Activated T-helper 17 cell treated with anti-CD3 and anti-CD28 coated beads, Interleukin-2, amount 50 U/mL, for 72 hours (primary cell): ENCODE measurements at regions not wholly inside any gene's neighbourhood (a gene's known extent, or its start where the extent isn't known, plus 50 kb on each side); places are given as distances from the start of the nearest gene placed in this dataset.
"Not testable (repeated sequence)": the region's sequence is repeated elsewhere in the genome, so short reads cannot be mapped to it uniquely, and the experiment has no call there.

ENCODE experiments used
- ATAC-seq: fragments of 150-1000 bp; cut with Tn5 transposase; replicated peaks from 2 replicates; pipeline ENCODE4 v1.10.0; 2021; ENCODE audit warnings: mild to moderate bottlenecking, moderate library complexity
- H3K27ac Mint-ChIP-seq: one replicate; pipeline ENCODE4 v1.8.0; 2022; ENCODE audit warnings: mixed read lengths
- H3K27me3 Mint-ChIP-seq: one replicate; pipeline ENCODE4 v1.8.0; 2022; ENCODE audit warnings: mixed read lengths
- H3K36me3 Mint-ChIP-seq: one replicate; pipeline ENCODE4 v1.8.0; 2022; ENCODE audit warnings: low read depth, mild to moderate bottlenecking, mixed read lengths
- H3K4me1 Mint-ChIP-seq: one replicate; pipeline ENCODE4 v1.8.0; 2022; ENCODE audit warnings: mixed read lengths
- H3K4me3 Mint-ChIP-seq: one replicate; pipeline ENCODE4 v1.8.0; 2022; ENCODE audit warnings: mild to moderate bottlenecking, mixed read lengths
- H3K9me3 Mint-ChIP-seq: one replicate; pipeline ENCODE4 v1.8.0; 2022; ENCODE audit warnings: mixed read lengths

- Mint-ChIP-seq H3K27ac (no peak overlapping the region), H3K4me3 (no peak overlapping the region), H3K4me1 (peaks cover 4% of the 10 kb centered on the region), H3K27me3 (peaks cover 12% of the 10 kb centered on the region), H3K9me3 (no peaks in the 10 kb centered on the region), H3K36me3 (no peaks in the 10 kb centered on the region)
- ATAC-seq, result no peak
Observed at GRCh38 chr15:66880380-66881155, 178.5 kb downstream of the SMAD6 start.

- H3K9me3 Mint-ChIP-seq, result no peaks in the 10 kb centered on the region
- peaks cover 12% of the 10 kb centered on the region for H3K27me3 Mint-ChIP-seq
- no peak overlapping the region for H3K27ac Mint-ChIP-seq
- no peak for ATAC-seq
- no peaks in the 10 kb centered on the region for H3K36me3 Mint-ChIP-seq
- no peak overlapping the region for H3K4me3 Mint-ChIP-seq
- peaks cover 4% of the 10 kb centered on the region for H3K4me1 Mint-ChIP-seq
Observed at GRCh38 chr15:66881173-66881905, 179.3 kb downstream of the SMAD6 start.

- Mint-ChIP-seq H3K27ac (no peak overlapping the region), H3K4me1 (peaks cover 4% of the 10 kb centered on the region), H3K27me3 (peaks cover 12% of the 10 kb centered on the region), H3K36me3 (no peaks in the 10 kb centered on the region), H3K4me3 (no peak overlapping the region), H3K9me3 (no peaks in the 10 kb centered on the region)
- ATAC-seq, result no peak
Observed at GRCh38 chr15:66882251-66883020, 180.4 kb downstream of the SMAD6 start.

GRCh38 chr15:66883284-66883911 is 181.4 kb downstream of the SMAD6 start:
- Mint-ChIP-seq H3K4me3 (no peak overlapping the region), H3K36me3 (no peaks in the 10 kb centered on the region), H3K27ac (no peak overlapping the region)

GRCh38 chr15:66884115-66884622 is 181.2 kb upstream of the SMAD3 start:
- no peak for ATAC-seq
- Mint-ChIP-seq H3K4me1 (peaks cover 4% of the 10 kb centered on the region), H3K36me3 (no peaks in the 10 kb centered on the region), H3K27me3 (peaks cover 12% of the 10 kb centered on the region), H3K9me3 (no peaks in the 10 kb centered on the region), H3K4me3 (no peak overlapping the region), H3K27ac (no peak overlapping the region)

More at GRCh38 chr15:66883284-66883911, 181.4 kb downstream of the SMAD6 start:
- no peak for ATAC-seq
- Mint-ChIP-seq H3K9me3 (no peaks in the 10 kb centered on the region), H3K4me1 (peaks cover 4% of the 10 kb centered on the region), H3K27me3 (peaks cover 12% of the 10 kb centered on the region)

GRCh38 chr15:66884661-66885237 is 180.7 kb upstream of the SMAD3 start:
- no peaks in the 10 kb centered on the region for H3K9me3 Mint-ChIP-seq
- peaks cover 12% of the 10 kb centered on the region for H3K27me3 Mint-ChIP-seq
- H3K4me3 Mint-ChIP-seq, result no peak overlapping the region
- H3K4me1 Mint-ChIP-seq, result peaks cover 4% of the 10 kb centered on the region
- H3K36me3 Mint-ChIP-seq, result no peaks in the 10 kb centered on the region
- ATAC-seq, result no peak
- no peak overlapping the region for H3K27ac Mint-ChIP-seq

GRCh38 chr15:66885281-66885915 is 180.0 kb upstream of the SMAD3 start:
- Mint-ChIP-seq H3K36me3 (no peaks in the 10 kb centered on the region), H3K4me3 (no peak overlapping the region), H3K27ac (no peak overlapping the region), H3K27me3 (peaks cover 12% of the 10 kb centered on the region), H3K4me1 (peaks cover 4% of the 10 kb centered on the region), H3K9me3 (no peaks in the 10 kb centered on the region)
- ATAC-seq, result no peak

GRCh38 chr15:66886241-66886675 is 179.1 kb upstream of the SMAD3 start:
- Mint-ChIP-seq H3K9me3 (no peaks in the 10 kb centered on the region), H3K27me3 (peaks cover 6% of the 10 kb centered on the region), H3K27ac (no peak overlapping the region), H3K4me3 (no peak overlapping the region), H3K4me1 (peaks cover 4% of the 10 kb centered on the region), H3K36me3 (no peaks in the 10 kb centered on the region)
- no peak for ATAC-seq

- H3K4me3 Mint-ChIP-seq, result no peak overlapping the region
- peaks cover 10% of the 10 kb centered on the region for H3K27me3 Mint-ChIP-seq
- H3K4me1 Mint-ChIP-seq, result peaks cover 4% of the 10 kb centered on the region
- H3K27ac Mint-ChIP-seq, result no peak overlapping the region
- no peak for ATAC-seq
- no peaks in the 10 kb centered on the region for H3K9me3 Mint-ChIP-seq
- H3K36me3 Mint-ChIP-seq, result no peaks in the 10 kb centered on the region
Observed at GRCh38 chr15:66886686-66887273, 178.6 kb upstream of the SMAD3 start.

- not testable (repeated sequence) for ATAC-seq, H3K4me3 Mint-ChIP-seq, H3K36me3 Mint-ChIP-seq, H3K9me3 Mint-ChIP-seq, H3K27ac Mint-ChIP-seq, H3K27me3 Mint-ChIP-seq, H3K4me1 Mint-ChIP-seq
Observed at GRCh38 chr15:66889298-66889697, 176.1 kb upstream of the SMAD3 start.

- Mint-ChIP-seq H3K4me3 (no peak overlapping the region), H3K36me3 (no peaks in the 10 kb centered on the region), H3K9me3 (no peaks in the 10 kb centered on the region), H3K27me3 (peaks cover 8% of the 10 kb centered on the region), H3K27ac (no peak overlapping the region), H3K4me1 (no peaks in the 10 kb centered on the region)
- ATAC-seq, result no peak
Observed at GRCh38 chr15:66891776-66892175, 173.6 kb upstream of the SMAD3 start.

- no peak overlapping the region for H3K4me3 Mint-ChIP-seq
- no peaks in the 10 kb centered on the region for H3K9me3 Mint-ChIP-seq
- no peaks in the 10 kb centered on the region for H3K36me3 Mint-ChIP-seq
- H3K27ac Mint-ChIP-seq, result no peak overlapping the region
- H3K27me3 Mint-ChIP-seq, result peaks cover 8% of the 10 kb centered on the region
- ATAC-seq, result no peak
- no peaks in the 10 kb centered on the region for H3K4me1 Mint-ChIP-seq
Observed at GRCh38 chr15:66893294-66893693, 172.1 kb upstream of the SMAD3 start.

GRCh38 chr15:66894363-66894762 is 171.0 kb upstream of the SMAD3 start:
- ATAC-seq, result no peak
- H3K4me3 Mint-ChIP-seq, result no peak overlapping the region

More at GRCh38 chr15:66894363-66894762, 171.0 kb upstream of the SMAD3 start:
- Mint-ChIP-seq H3K36me3 (no peaks in the 10 kb centered on the region), H3K27me3 (peaks cover 8% of the 10 kb centered on the region), H3K27ac (no peak overlapping the region), H3K4me1 (no peaks in the 10 kb centered on the region), H3K9me3 (no peaks in the 10 kb centered on the region)
